ENCODE measurements at regions not wholly inside any gene's neighbourhood (a gene's known extent, or its start where the extent isn't known, plus 50 kb on each side); places are given as distances from the start of the nearest gene placed in this dataset.

GRCh38 chr11:95374105-95374504, 143.1 kb upstream of the SESN3 start:
- TF ChIP-seq TAF1 (IDR thresholded peaks at IDR 0.05; ENCODE audit: low read depth, low read length) (no peak), PAX5 (IDR thresholded peaks at IDR 0.05; ENCODE audit: insufficient read depth, low read length, severe bottlenecking) (no peak), SPI1 (IDR thresholded peaks at IDR 0.05; ENCODE audit: low read depth, low read length) (no peak), POLR2A (IDR thresholded peaks at IDR 0.05; ENCODE audit: low read depth, low read length) (no peak), POU2F2 (IDR thresholded peaks at IDR 0.05; ENCODE audit: low read depth, low read length) (no peak), POLR2AphosphoS5 (IDR thresholded peaks at IDR 0.05; ENCODE audit: low read depth, low read length) (no peak)
- DNase-seq (ENCODE audit: insufficient read length, low spot score) (no peak), FAIRE-seq (no peak)

DNA sequence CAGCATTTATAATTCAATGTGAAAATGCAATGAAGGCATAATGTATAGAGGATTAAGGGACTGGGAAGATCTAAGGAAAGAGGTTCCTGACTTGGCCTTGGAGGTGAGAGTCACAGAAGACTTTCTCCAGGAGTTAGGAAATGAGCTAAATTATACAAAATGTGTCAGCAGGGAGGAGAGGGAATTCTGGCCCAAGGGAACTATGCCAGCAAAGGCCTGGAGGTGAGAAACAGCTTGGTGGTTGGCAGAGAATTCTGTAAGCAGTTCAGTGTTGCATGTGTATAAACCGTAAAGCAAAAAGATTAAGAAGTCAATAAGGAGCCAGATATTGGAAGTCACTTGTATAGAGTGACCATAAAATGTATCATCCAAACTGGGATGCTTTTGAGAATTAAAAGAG, 142.2 kb upstream of the SESN3 start:
- no peak for DNase-seq (ENCODE audit: insufficient read length, low spot score)
- FAIRE-seq, result no peak

GRCh38 chr11:95372097-95372656, 141.2 kb upstream of the SESN3 start:
- TF ChIP-seq POLR2AphosphoS5 (IDR thresholded peaks at IDR 0.05; ENCODE audit: low read depth, low read length) (no peak), SPI1 (IDR thresholded peaks at IDR 0.05; ENCODE audit: low read depth, low read length) (no peak), TAF1 (IDR thresholded peaks at IDR 0.05; ENCODE audit: low read depth, low read length) (no peak), POLR2A (IDR thresholded peaks at IDR 0.05; ENCODE audit: low read depth, low read length) (no peak), PAX5 (IDR thresholded peaks at IDR 0.05; ENCODE audit: insufficient read depth, low read length, severe bottlenecking) (no peak), POU2F2 (IDR thresholded peaks at IDR 0.05; ENCODE audit: low read depth, low read length) (no peak)
- FAIRE-seq (no peak), DNase-seq (ENCODE audit: insufficient read length, low spot score) (no peak)

More for the DNA sequence above, 142.2 kb upstream of the SESN3 start:
- no peak for TF ChIP-seq SPI1 (IDR thresholded peaks at IDR 0.05; ENCODE audit: low read depth, low read length)
- no peak for TF ChIP-seq POU2F2 (IDR thresholded peaks at IDR 0.05; ENCODE audit: low read depth, low read length)
- no peak for TF ChIP-seq PAX5 (IDR thresholded peaks at IDR 0.05; ENCODE audit: insufficient read depth, low read length, severe bottlenecking)
- no peak for TF ChIP-seq POLR2A (IDR thresholded peaks at IDR 0.05; ENCODE audit: low read depth, low read length)
- no peak for TF ChIP-seq TAF1 (IDR thresholded peaks at IDR 0.05; ENCODE audit: low read depth, low read length)
- TF ChIP-seq POLR2AphosphoS5 (IDR thresholded peaks at IDR 0.05; ENCODE audit: low read depth, low read length), result no peak

DNA sequence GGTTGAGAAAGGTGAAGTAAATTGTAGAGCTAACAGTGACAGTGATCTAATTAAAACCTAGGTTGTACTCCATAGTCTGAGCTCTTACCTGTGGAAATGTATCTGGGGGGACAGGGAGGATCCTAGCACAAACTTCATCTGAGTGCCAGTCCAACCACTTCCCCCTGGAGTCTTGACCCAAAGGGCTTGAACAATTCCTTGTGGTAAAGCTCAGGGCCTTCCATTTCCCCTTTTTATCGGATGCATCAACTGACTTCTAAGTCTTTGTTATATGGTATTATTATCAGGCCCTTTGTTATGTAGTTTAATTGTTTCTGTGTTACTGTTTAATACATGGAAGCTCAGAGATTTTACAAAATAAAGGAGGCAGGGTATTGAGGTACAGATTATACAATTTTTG, 140.2 kb upstream of the SESN3 start:
- TF ChIP-seq TAF1 (IDR thresholded peaks at IDR 0.05; ENCODE audit: low read depth, low read length) (no peak), PAX5 (IDR thresholded peaks at IDR 0.05; ENCODE audit: insufficient read depth, low read length, severe bottlenecking) (no peak), SPI1 (IDR thresholded peaks at IDR 0.05; ENCODE audit: low read depth, low read length) (peak; percentile 47; the same call in 1 of the 2 replicates), POLR2AphosphoS5 (IDR thresholded peaks at IDR 0.05; ENCODE audit: low read depth, low read length) (no peak)
- DNase-seq (ENCODE audit: insufficient read length, low spot score) (no peak), FAIRE-seq (no peak)

GRCh38 chr11:95367726-95368125, 136.7 kb upstream of the SESN3 start:
- FAIRE-seq (no peak), DNase-seq (ENCODE audit: insufficient read length, low spot score) (no peak)
- TF ChIP-seq PAX5 (IDR thresholded peaks at IDR 0.05; ENCODE audit: insufficient read depth, low read length, severe bottlenecking) (no peak), POU2F2 (IDR thresholded peaks at IDR 0.05; ENCODE audit: low read depth, low read length) (no peak)

GRCh38 chr11:95365348-95365747, 134.3 kb upstream of the SESN3 start:
- TF ChIP-seq PAX5 (IDR thresholded peaks at IDR 0.05; ENCODE audit: insufficient read depth, low read length, severe bottlenecking) (no peak), POLR2AphosphoS5 (IDR thresholded peaks at IDR 0.05; ENCODE audit: low read depth, low read length) (no peak), POU2F2 (IDR thresholded peaks at IDR 0.05; ENCODE audit: low read depth, low read length) (no peak), TAF1 (IDR thresholded peaks at IDR 0.05; ENCODE audit: low read depth, low read length) (no peak), SPI1 (IDR thresholded peaks at IDR 0.05; ENCODE audit: low read depth, low read length) (no peak), POLR2A (IDR thresholded peaks at IDR 0.05; ENCODE audit: low read depth, low read length) (no peak)
- FAIRE-seq (no peak), DNase-seq (ENCODE audit: insufficient read length, low spot score) (no peak)

- no peak for FAIRE-seq
- no peak for DNase-seq (ENCODE audit: insufficient read length, low spot score)
- TF ChIP-seq POU2F2 (IDR thresholded peaks at IDR 0.05; ENCODE audit: low read depth, low read length), result no peak
- no peak for TF ChIP-seq PAX5 (IDR thresholded peaks at IDR 0.05; ENCODE audit: insufficient read depth, low read length, severe bottlenecking)
- no peak for TF ChIP-seq POLR2AphosphoS5 (IDR thresholded peaks at IDR 0.05; ENCODE audit: low read depth, low read length)
- no peak for TF ChIP-seq POLR2A (IDR thresholded peaks at IDR 0.05; ENCODE audit: low read depth, low read length)
- TF ChIP-seq TAF1 (IDR thresholded peaks at IDR 0.05; ENCODE audit: low read depth, low read length), result no peak
- no peak for TF ChIP-seq SPI1 (IDR thresholded peaks at IDR 0.05; ENCODE audit: low read depth, low read length)
These were observed 133.6 kb upstream of the SESN3 start for GRCh38 chr11:95364324-95365295.

DNA sequence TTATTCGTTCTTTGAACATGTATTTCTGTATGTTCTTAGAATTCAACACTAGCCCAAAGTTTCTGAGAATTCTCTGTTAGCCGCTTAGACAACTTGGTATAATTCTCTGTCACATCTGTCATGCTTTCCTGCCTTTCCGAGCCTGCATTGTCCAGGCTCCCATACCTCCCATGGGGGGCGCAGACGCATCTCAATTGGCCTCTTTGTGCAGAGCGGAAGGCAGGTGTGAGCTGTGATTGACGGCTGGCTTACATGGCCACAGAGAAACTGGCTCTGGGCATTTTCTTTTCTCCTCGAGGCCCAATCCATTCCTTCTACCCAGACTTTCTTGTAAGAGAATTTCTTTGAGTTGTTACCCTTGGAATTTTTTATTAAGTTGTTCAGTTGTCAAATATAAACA, 132.7 kb upstream of the SESN3 start:
- TF ChIP-seq POU2F2 (IDR thresholded peaks at IDR 0.05; ENCODE audit: low read depth, low read length) (no peak), TAF1 (IDR thresholded peaks at IDR 0.05; ENCODE audit: low read depth, low read length) (no peak), PAX5 (IDR thresholded peaks at IDR 0.05; ENCODE audit: insufficient read depth, low read length, severe bottlenecking) (no peak), SPI1 (IDR thresholded peaks at IDR 0.05; ENCODE audit: low read depth, low read length) (no peak), POLR2AphosphoS5 (IDR thresholded peaks at IDR 0.05; ENCODE audit: low read depth, low read length) (no peak), POLR2A (IDR thresholded peaks at IDR 0.05; ENCODE audit: low read depth, low read length) (no peak)
- DNase-seq (ENCODE audit: insufficient read length, low spot score) (no peak), FAIRE-seq (no peak)

- FAIRE-seq, result no peak
- DNase-seq (ENCODE audit: insufficient read length, low spot score), result no peak
- no peak for TF ChIP-seq TAF1 (IDR thresholded peaks at IDR 0.05; ENCODE audit: low read depth, low read length)
These were observed 132.2 kb upstream of the SESN3 start for GRCh38 chr11:95363164-95363563.

- TF ChIP-seq POU2F2 (IDR thresholded peaks at IDR 0.05; ENCODE audit: low read depth, low read length), result no peak
- no peak for FAIRE-seq
These were observed 130.2 kb upstream of the SESN3 start for GRCh38 chr11:95361180-95361579.

More at GRCh38 chr11:95361180-95361579, 130.2 kb upstream of the SESN3 start:
- no peak for DNase-seq (ENCODE audit: insufficient read length, low spot score)

Data from GM12891 (cell line).